OCI-LY7 (cell line): ENCODE measurements at regions not wholly inside any gene's neighbourhood (a gene's known extent, or its start where the extent isn't known, plus 50 kb on each side); places are given as distances from the start of the nearest gene placed in this dataset.

Experiments used
- BruUV-seq: library from RNA; stranded (reverse); fragments of 400-500 nt; replicated peaks from 2 replicates; lab custom pipeline; 2021; lab: Mats Ljungman, UMichigan
- CTCF ChIA-PET: fragments of 300-600 bp; sonication (Branson Sonifier 250); formaldehyde crosslinking; loops from one replicate; lab custom pipeline; 2022; ENCODE audit warnings: antibody characterized with exemption; ENCODE audit not compliant: unreplicated experiment; lab: Charles Lee
- POLR2A ChIA-PET: fragments of 300-600 bp; sonication (Branson Sonifier 250); formaldehyde crosslinking; loops from one replicate; lab custom pipeline; 2022; ENCODE audit warnings: antibody characterized with exemption; lab: Charles Lee
- DNase-seq: peaks from one replicate; pipeline ENCODE4 v3.0.0-alpha.2; 2015; ENCODE audit warnings: low spot score
- H2AFZ ChIP-seq: fragments of 200-600 bp; sonication (generic), shearing (Covaris generic); 2 replicates; pipeline ENCODE4 v1.6.1; 2014; ENCODE audit warnings: mild to moderate bottlenecking, antibody characterized with exemption, low read length, moderate library complexity
- H3K27ac ChIP-seq: fragments of 200-600 bp; sonication (generic); 2 replicates; pipeline ENCODE4 v1.5.1; 2014; ENCODE audit warnings: mixed run types, low read depth, mild to moderate bottlenecking, moderate library complexity, low read length, inconsistent platforms; ENCODE audit not compliant: poor library complexity, severe bottlenecking
- H3K36me3 ChIP-seq: fragments of 200-600 bp; sonication (generic); 2 replicates; pipeline ENCODE4 v1.6.1; 2014; ENCODE audit warnings: mild to moderate bottlenecking, antibody characterized with exemption, low read length, moderate library complexity, mixed read lengths; ENCODE audit not compliant: insufficient read depth
- H3K4me1 ChIP-seq: fragments of 200-600 bp; sonication (generic); 2 replicates; pipeline ENCODE4 v1.5.1; 2014; ENCODE audit warnings: mild to moderate bottlenecking, low read length; ENCODE audit not compliant: insufficient read depth, poor library complexity, severe bottlenecking
- H3K4me2 ChIP-seq: fragments of 200-600 bp; sonication (generic); 2 replicates; pipeline ENCODE4 v1.6.1; 2014; ENCODE audit warnings: mild to moderate bottlenecking, low read length
- H3K4me3 ChIP-seq: fragments of 200-600 bp; sonication (generic); 2 replicates; pipeline ENCODE4 v1.5.1; 2014; ENCODE audit warnings: mild to moderate bottlenecking, low read depth, low read length; ENCODE audit not compliant: poor library complexity, severe bottlenecking
- H3K79me2 ChIP-seq: fragments of 200-600 bp; sonication (generic); 2 replicates; pipeline ENCODE4 v1.6.1; 2016; ENCODE audit warnings: low read depth, mild to moderate bottlenecking, low read length, moderate library complexity, mixed read lengths; ENCODE audit not compliant: insufficient read depth
- H3K9me2 ChIP-seq: fragments of 200-600 bp; sonication (generic); 2 replicates; pipeline ENCODE4 v1.6.1; 2016; ENCODE audit warnings: mild to moderate bottlenecking, low read length, mixed read lengths; ENCODE audit not compliant: insufficient read depth
- H3K9me3 ChIP-seq: fragments of 200-600 bp; sonication (generic); 2 replicates; pipeline ENCODE4 v1.6.1; 2014; ENCODE audit warnings: mild to moderate bottlenecking, mixed run types, low read length, mixed read lengths
- H4K20me1 ChIP-seq: fragments of 200-600 bp; sonication (generic); 2 replicates; pipeline ENCODE4 v1.6.1; 2014; ENCODE audit warnings: mild to moderate bottlenecking, antibody characterized with exemption, low read length, moderate library complexity, mixed read lengths; ENCODE audit not compliant: insufficient read depth
- CTCF ChIP-seq: fragments of 200-600 bp; sonication (generic); conservative IDR thresholded peaks from 2 replicates; pipeline ENCODE4 v1.5.1; 2014; ENCODE audit warnings: mild to moderate bottlenecking, antibody characterized with exemption, low read length, moderate library complexity, mixed read lengths
- EZH2phosphoT487 ChIP-seq: fragments of 200-600 bp; sonication (generic); IDR thresholded peaks from 2 replicates; pipeline ENCODE4 v1.6.1; 2018; ENCODE audit warnings: low read depth, borderline replicate concordance, mild to moderate bottlenecking, mixed run types, antibody characterized with exemption, low read length, moderate library complexity, mixed read lengths
- intact Hi-C: fragments of 100-400 bp; cut with micrococcal nuclease; formaldehyde crosslinking; loops from one replicate; pipeline ENCODE4 v1.10.0; 2022; ENCODE audit not compliant: unreplicated experiment

GRCh38 chr17:6020376-6021010 is 49.7 kb upstream of the WSCD1 start:
- intact Hi-C loops = no loop called here

More at GRCh38 chr17:6020376-6021010, 49.7 kb upstream of the WSCD1 start:
- CTCF ChIA-PET = no interaction called here
- Histone ChIP-seq H3K4me3 (no peak overlapping the region), H3K36me3 (no peaks in the 10 kb centered on the region), H3K79me2 (no peaks in the 10 kb centered on the region), H3K4me2 (no peak overlapping the region), H3K9me3 (no peaks in the 10 kb centered on the region), H3K9me2 (no peaks in the 10 kb centered on the region), H3K4me1 (no peaks in the 10 kb centered on the region), H3K27ac (no peak overlapping the region), H2AFZ (no peak overlapping the region), H4K20me1 (no peaks in the 10 kb centered on the region)
- BruUV-seq = no TSS peak
- POLR2A ChIA-PET = no interaction called here
- TF ChIP-seq CTCF (no peak), EZH2phosphoT487 (no peak)
- no peak for DNase-seq
